ENCODE measurements at regions not wholly inside any gene's neighbourhood (a gene's known extent, or its start where the extent isn't known, plus 50 kb on each side); places are given as distances from the start of the nearest gene placed in this dataset.
"Not testable (repeated sequence)": the region's sequence is repeated elsewhere in the genome, so short reads cannot be mapped to it uniquely, and the experiment has no call there.

- ATAC-seq; BruUV-seq (replicated peaks); H3K27me3 ChIP-seq (ENCODE audit: control insufficient read depth, insufficient read depth, low read length); H3K4me1 ChIP-seq (ENCODE audit: control insufficient read depth, insufficient read depth, low read length); DNase-seq (ENCODE audit: low read depth, low spot score); intact Hi-C loops (cut with micrococcal nuclease; ENCODE audit: unreplicated experiment); H3K36me3 ChIP-seq (ENCODE audit: control insufficient read depth, insufficient read depth, low read length); H3K9me3 ChIP-seq (ENCODE audit: control insufficient read depth, insufficient read depth, low read depth, low read length); H3K27ac ChIP-seq (ENCODE audit: low read length); in situ Hi-C loops (cut with HindIII; ENCODE audit: low pct_unique_long_range_greater_than_20kb, low sequenced_read_pairs); CTCF ChIA-PET; H3K4me3 ChIP-seq (ENCODE audit: low read depth in 2 of 2, low read length in 2 of 2); POLR2A ChIA-PET: not testable (repeated sequence)
Measured at GRCh38 chr12:20093190-20093810, 275.0 kb upstream of the PDE3A start.

- Histone ChIP-seq H3K9me3 (ENCODE audit: control insufficient read depth, insufficient read depth, low read depth, low read length) (no peaks in the 10 kb centered on the region), H3K4me3 (ENCODE audit: low read depth in 2 of 2, low read length in 2 of 2) (no peak overlapping the region), H3K27ac (ENCODE audit: low read length) (no peak overlapping the region), H3K36me3 (ENCODE audit: control insufficient read depth, insufficient read depth, low read length) (no peaks in the 10 kb centered on the region), H3K27me3 (ENCODE audit: control insufficient read depth, insufficient read depth, low read length) (no peaks in the 10 kb centered on the region), H3K4me1 (ENCODE audit: control insufficient read depth, insufficient read depth, low read length) (no peaks in the 10 kb centered on the region)
- BruUV-seq (replicated peaks): no TSS peak
- ChIA-PET CTCF (no interaction called here), POLR2A (no interaction called here)
- ATAC-seq: no peak
- TF ChIP-seq REST (IDR thresholded peaks at IDR 0.05; ENCODE audit: insufficient read depth in 1 of 2, low read depth in 2 of 2, low read length in 1 of 2): no peak
- TF ChIP-seq POLR2AphosphoS5 (IDR thresholded peaks at IDR 0.05; ENCODE audit: low read depth, low read length): no peak
- no peak for TF ChIP-seq SIN3A (IDR thresholded peaks at IDR 0.05; ENCODE audit: borderline replicate concordance, insufficient read depth, low read depth, low read length)
- TF ChIP-seq TCF7L2 (IDR thresholded peaks at IDR 0.05; ENCODE audit: low read depth, low read length): no peak
- no peak for TF ChIP-seq CTCF (IDR thresholded peaks at IDR 0.05)
- in situ Hi-C loops (cut with HindIII; ENCODE audit: low pct_unique_long_range_greater_than_20kb, low sequenced_read_pairs) (no loop called here), intact Hi-C loops (cut with micrococcal nuclease; ENCODE audit: unreplicated experiment) (no loop called here)
- DNase-seq (ENCODE audit: low read depth, low spot score): no peak
Measured at GRCh38 chr12:20096430-20096829, 271.9 kb upstream of the PDE3A start.

- no peak for ATAC-seq
- in situ Hi-C loops (cut with HindIII; ENCODE audit: low pct_unique_long_range_greater_than_20kb, low sequenced_read_pairs): no loop called here
- no peaks in the 10 kb centered on the region for H3K9me3 ChIP-seq (ENCODE audit: control insufficient read depth, insufficient read depth, low read depth, low read length)
- H3K36me3 ChIP-seq (ENCODE audit: control insufficient read depth, insufficient read depth, low read length): no peaks in the 10 kb centered on the region
- intact Hi-C loops (cut with micrococcal nuclease; ENCODE audit: unreplicated experiment): no loop called here
- no peak for DNase-seq (ENCODE audit: low read depth, low spot score)
- CTCF ChIA-PET: no interaction called here
- H3K27me3 ChIP-seq (ENCODE audit: control insufficient read depth, insufficient read depth, low read length): no peaks in the 10 kb centered on the region
- H3K4me3 ChIP-seq (ENCODE audit: low read depth in 2 of 2, low read length in 2 of 2): no peak overlapping the region
- TF ChIP-seq TCF7L2 (IDR thresholded peaks at IDR 0.05; ENCODE audit: low read depth, low read length): no peak
- TF ChIP-seq POLR2AphosphoS5 (IDR thresholded peaks at IDR 0.05; ENCODE audit: low read depth, low read length): no peak
- TF ChIP-seq REST (IDR thresholded peaks at IDR 0.05; ENCODE audit: insufficient read depth in 1 of 2, low read depth in 2 of 2, low read length in 1 of 2): no peak
- no peak for TF ChIP-seq CTCF (IDR thresholded peaks at IDR 0.05)
- no peak for TF ChIP-seq SIN3A (IDR thresholded peaks at IDR 0.05; ENCODE audit: borderline replicate concordance, insufficient read depth, low read depth, low read length)
- no peak overlapping the region for H3K27ac ChIP-seq (ENCODE audit: low read length)
- POLR2A ChIA-PET: no interaction called here
- BruUV-seq (replicated peaks): no TSS peak
- no peaks in the 10 kb centered on the region for H3K4me1 ChIP-seq (ENCODE audit: control insufficient read depth, insufficient read depth, low read length)
Measured at GRCh38 chr12:20097626-20098025, 270.7 kb upstream of the PDE3A start.
